OCI-LY7 (cell line): ENCODE measurements at regions not wholly inside any gene's neighbourhood (a gene's known extent, or its start where the extent isn't known, plus 50 kb on each side); places are given as distances from the start of the nearest gene placed in this dataset.

Experiments used
- BruUV-seq: library from RNA; stranded (reverse); fragments of 400-500 nt; replicated peaks from 2 replicates; lab custom pipeline; 2021; lab: Mats Ljungman, UMichigan
- CTCF ChIA-PET: fragments of 300-600 bp; sonication (Branson Sonifier 250); formaldehyde crosslinking; loops from one replicate; lab custom pipeline; 2022; ENCODE audit warnings: antibody characterized with exemption; ENCODE audit not compliant: unreplicated experiment; lab: Charles Lee
- POLR2A ChIA-PET: fragments of 300-600 bp; sonication (Branson Sonifier 250); formaldehyde crosslinking; loops from one replicate; lab custom pipeline; 2022; ENCODE audit warnings: antibody characterized with exemption; lab: Charles Lee
- DNase-seq: peaks from one replicate; pipeline ENCODE4 v3.0.0-alpha.2; 2015; ENCODE audit warnings: low spot score
- H2AFZ ChIP-seq: fragments of 200-600 bp; sonication (generic), shearing (Covaris generic); 2 replicates; pipeline ENCODE4 v1.6.1; 2014; ENCODE audit warnings: mild to moderate bottlenecking, antibody characterized with exemption, low read length, moderate library complexity
- H3K27ac ChIP-seq: fragments of 200-600 bp; sonication (generic); 2 replicates; pipeline ENCODE4 v1.5.1; 2014; ENCODE audit warnings: mixed run types, low read depth, mild to moderate bottlenecking, moderate library complexity, low read length, inconsistent platforms; ENCODE audit not compliant: poor library complexity, severe bottlenecking
- H3K36me3 ChIP-seq: fragments of 200-600 bp; sonication (generic); 2 replicates; pipeline ENCODE4 v1.6.1; 2014; ENCODE audit warnings: mild to moderate bottlenecking, antibody characterized with exemption, low read length, moderate library complexity, mixed read lengths; ENCODE audit not compliant: insufficient read depth
- H3K4me1 ChIP-seq: fragments of 200-600 bp; sonication (generic); 2 replicates; pipeline ENCODE4 v1.5.1; 2014; ENCODE audit warnings: mild to moderate bottlenecking, low read length; ENCODE audit not compliant: insufficient read depth, poor library complexity, severe bottlenecking
- H3K4me2 ChIP-seq: fragments of 200-600 bp; sonication (generic); 2 replicates; pipeline ENCODE4 v1.6.1; 2014; ENCODE audit warnings: mild to moderate bottlenecking, low read length
- H3K4me3 ChIP-seq: fragments of 200-600 bp; sonication (generic); 2 replicates; pipeline ENCODE4 v1.5.1; 2014; ENCODE audit warnings: mild to moderate bottlenecking, low read depth, low read length; ENCODE audit not compliant: poor library complexity, severe bottlenecking
- H3K79me2 ChIP-seq: fragments of 200-600 bp; sonication (generic); 2 replicates; pipeline ENCODE4 v1.6.1; 2016; ENCODE audit warnings: low read depth, mild to moderate bottlenecking, low read length, moderate library complexity, mixed read lengths; ENCODE audit not compliant: insufficient read depth
- H3K9me2 ChIP-seq: fragments of 200-600 bp; sonication (generic); 2 replicates; pipeline ENCODE4 v1.6.1; 2016; ENCODE audit warnings: mild to moderate bottlenecking, low read length, mixed read lengths; ENCODE audit not compliant: insufficient read depth
- H3K9me3 ChIP-seq: fragments of 200-600 bp; sonication (generic); 2 replicates; pipeline ENCODE4 v1.6.1; 2014; ENCODE audit warnings: mild to moderate bottlenecking, mixed run types, low read length, mixed read lengths
- H4K20me1 ChIP-seq: fragments of 200-600 bp; sonication (generic); 2 replicates; pipeline ENCODE4 v1.6.1; 2014; ENCODE audit warnings: mild to moderate bottlenecking, antibody characterized with exemption, low read length, moderate library complexity, mixed read lengths; ENCODE audit not compliant: insufficient read depth
- CTCF ChIP-seq: fragments of 200-600 bp; sonication (generic); conservative IDR thresholded peaks from 2 replicates; pipeline ENCODE4 v1.5.1; 2014; ENCODE audit warnings: mild to moderate bottlenecking, antibody characterized with exemption, low read length, moderate library complexity, mixed read lengths
- EZH2phosphoT487 ChIP-seq: fragments of 200-600 bp; sonication (generic); IDR thresholded peaks from 2 replicates; pipeline ENCODE4 v1.6.1; 2018; ENCODE audit warnings: low read depth, borderline replicate concordance, mild to moderate bottlenecking, mixed run types, antibody characterized with exemption, low read length, moderate library complexity, mixed read lengths
- intact Hi-C: fragments of 100-400 bp; cut with micrococcal nuclease; formaldehyde crosslinking; loops from one replicate; pipeline ENCODE4 v1.10.0; 2022; ENCODE audit not compliant: unreplicated experiment

GRCh38 chr10:128536259-128536658 is 410.0 kb upstream of the MKI67 start:
- Histone ChIP-seq H3K4me3 (no peak overlapping the region), H3K9me2 (no peaks in the 10 kb centered on the region), H3K27ac (no peak overlapping the region), H3K4me1 (no peaks in the 10 kb centered on the region), H3K36me3 (no peaks in the 10 kb centered on the region), H3K79me2 (no peaks in the 10 kb centered on the region), H4K20me1 (no peaks in the 10 kb centered on the region), H2AFZ (no peak overlapping the region), H3K9me3 (no peaks in the 10 kb centered on the region), H3K4me2 (no peak overlapping the region)
- intact Hi-C loops = no loop called here
- no TSS peak for BruUV-seq
- POLR2A ChIA-PET = no interaction called here
- no peak for TF ChIP-seq CTCF
- CTCF ChIA-PET = no interaction called here
- no peak for DNase-seq

GRCh38 chr10:128537834-128538330 is 411.7 kb upstream of the MKI67 start:
- Histone ChIP-seq H2AFZ (no peak overlapping the region), H3K9me2 (no peaks in the 10 kb centered on the region), H3K36me3 (no peaks in the 10 kb centered on the region), H3K4me3 (no peak overlapping the region), H3K27ac (no peak overlapping the region), H3K4me2 (no peak overlapping the region), H4K20me1 (no peaks in the 10 kb centered on the region), H3K79me2 (no peaks in the 10 kb centered on the region), H3K4me1 (no peaks in the 10 kb centered on the region), H3K9me3 (no peaks in the 10 kb centered on the region)
- intact Hi-C loops = no loop called here
- ChIA-PET POLR2A (interaction anchor here (0.6 kb wide), 1 partner anchor 884 kb away, joined by 3 read pairs; no protein-coding TSS in a partner anchor), CTCF (no interaction called here)
- TF ChIP-seq CTCF = no peak
- no peak for TF ChIP-seq EZH2phosphoT487
- BruUV-seq = no TSS peak
- no peak for DNase-seq

GRCh38 chr10:128538671-128539070 is 412.4 kb upstream of the MKI67 start:
- H3K9me3 ChIP-seq = no peaks in the 10 kb centered on the region
- H3K27ac ChIP-seq = no peak overlapping the region
- H3K36me3 ChIP-seq = no peaks in the 10 kb centered on the region
- POLR2A ChIA-PET = no interaction called here
- H2AFZ ChIP-seq = no peak overlapping the region
- no peaks in the 10 kb centered on the region for H4K20me1 ChIP-seq
- BruUV-seq = no TSS peak
- H3K79me2 ChIP-seq = no peaks in the 10 kb centered on the region
- CTCF ChIA-PET = no interaction called here
- H3K4me1 ChIP-seq = no peaks in the 10 kb centered on the region
- no peak overlapping the region for H3K4me2 ChIP-seq
- no peak for DNase-seq
- no peaks in the 10 kb centered on the region for H3K9me2 ChIP-seq
- TF ChIP-seq EZH2phosphoT487 = no peak
- no peak for TF ChIP-seq CTCF
- H3K4me3 ChIP-seq = no peak overlapping the region
- intact Hi-C loops = no loop called here
